ENCODE measurements at regions not wholly inside any gene's neighbourhood (a gene's known extent, or its start where the extent isn't known, plus 50 kb on each side); places are given as distances from the start of the nearest gene placed in this dataset.

GRCh38 chr12:92987362-92987761, 58.3 kb upstream of the EEA1 start:
- Mint-ChIP-seq H3K4me1 (ENCODE audit: unreplicated experiment) (peaks cover 8% of the 10 kb centered on the region), H3K27me3 (ENCODE audit: unreplicated experiment) (peaks cover 2% of the 10 kb centered on the region), H3K4me3 (ENCODE audit: unreplicated experiment) (no peak overlapping the region), H3K36me3 (ENCODE audit: low read depth, unreplicated experiment) (no peaks in the 10 kb centered on the region), H3K27ac (ENCODE audit: unreplicated experiment) (no peak overlapping the region), H3K9me3 (ENCODE audit: unreplicated experiment) (no peaks in the 10 kb centered on the region)
- TF ChIP-seq, protein P1, sequence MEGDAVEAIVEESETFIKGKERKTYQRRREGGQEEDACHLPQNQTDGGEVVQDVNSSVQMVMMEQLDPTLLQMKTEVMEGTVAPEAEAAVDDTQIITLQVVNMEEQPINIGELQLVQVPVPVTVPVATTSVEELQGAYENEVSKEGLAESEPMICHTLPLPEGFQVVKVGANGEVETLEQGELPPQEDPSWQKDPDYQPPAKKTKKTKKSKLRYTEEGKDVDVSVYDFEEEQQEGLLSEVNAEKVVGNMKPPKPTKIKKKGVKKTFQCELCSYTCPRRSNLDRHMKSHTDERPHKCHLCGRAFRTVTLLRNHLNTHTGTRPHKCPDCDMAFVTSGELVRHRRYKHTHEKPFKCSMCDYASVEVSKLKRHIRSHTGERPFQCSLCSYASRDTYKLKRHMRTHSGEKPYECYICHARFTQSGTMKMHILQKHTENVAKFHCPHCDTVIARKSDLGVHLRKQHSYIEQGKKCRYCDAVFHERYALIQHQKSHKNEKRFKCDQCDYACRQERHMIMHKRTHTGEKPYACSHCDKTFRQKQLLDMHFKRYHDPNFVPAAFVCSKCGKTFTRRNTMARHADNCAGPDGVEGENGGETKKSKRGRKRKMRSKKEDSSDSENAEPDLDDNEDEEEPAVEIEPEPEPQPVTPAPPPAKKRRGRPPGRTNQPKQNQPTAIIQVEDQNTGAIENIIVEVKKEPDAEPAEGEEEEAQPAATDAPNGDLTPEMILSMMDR (IDR thresholded peaks at IDR 0.05; ENCODE audit: unreplicated experiment), result peak; percentile 65
- peak; percentile 14 for DNase-seq (ENCODE audit: low spot score)

- no peak for DNase-seq (ENCODE audit: low spot score)
- no peak overlapping the region for H3K27ac Mint-ChIP-seq (ENCODE audit: unreplicated experiment)
- peaks cover 8% of the 10 kb centered on the region for H3K4me1 Mint-ChIP-seq (ENCODE audit: unreplicated experiment)
- H3K9me3 Mint-ChIP-seq (ENCODE audit: unreplicated experiment), result no peaks in the 10 kb centered on the region
- H3K27me3 Mint-ChIP-seq (ENCODE audit: unreplicated experiment), result peaks cover 2% of the 10 kb centered on the region
- no peaks in the 10 kb centered on the region for H3K36me3 Mint-ChIP-seq (ENCODE audit: low read depth, unreplicated experiment)
- H3K4me3 Mint-ChIP-seq (ENCODE audit: unreplicated experiment), result no peak overlapping the region
- TF ChIP-seq, protein P1 (IDR thresholded peaks at IDR 0.05; ENCODE audit: unreplicated experiment), result no peak
Observed at GRCh38 chr12:92987846-92988621, 58.9 kb upstream of the EEA1 start.

GRCh38 chr12:92988622-92989130, 59.6 kb upstream of the EEA1 start:
- no peak overlapping the region for H3K4me3 Mint-ChIP-seq (ENCODE audit: unreplicated experiment)
- peaks cover 8% of the 10 kb centered on the region for H3K4me1 Mint-ChIP-seq (ENCODE audit: unreplicated experiment)
- H3K9me3 Mint-ChIP-seq (ENCODE audit: unreplicated experiment), result no peaks in the 10 kb centered on the region
- H3K27ac Mint-ChIP-seq (ENCODE audit: unreplicated experiment), result no peak overlapping the region
- no peaks in the 10 kb centered on the region for H3K36me3 Mint-ChIP-seq (ENCODE audit: low read depth, unreplicated experiment)
- peaks cover 2% of the 10 kb centered on the region for H3K27me3 Mint-ChIP-seq (ENCODE audit: unreplicated experiment)
- DNase-seq (ENCODE audit: low spot score), result no peak
- TF ChIP-seq, protein P1 (IDR thresholded peaks at IDR 0.05; ENCODE audit: unreplicated experiment), result no peak

DNA sequence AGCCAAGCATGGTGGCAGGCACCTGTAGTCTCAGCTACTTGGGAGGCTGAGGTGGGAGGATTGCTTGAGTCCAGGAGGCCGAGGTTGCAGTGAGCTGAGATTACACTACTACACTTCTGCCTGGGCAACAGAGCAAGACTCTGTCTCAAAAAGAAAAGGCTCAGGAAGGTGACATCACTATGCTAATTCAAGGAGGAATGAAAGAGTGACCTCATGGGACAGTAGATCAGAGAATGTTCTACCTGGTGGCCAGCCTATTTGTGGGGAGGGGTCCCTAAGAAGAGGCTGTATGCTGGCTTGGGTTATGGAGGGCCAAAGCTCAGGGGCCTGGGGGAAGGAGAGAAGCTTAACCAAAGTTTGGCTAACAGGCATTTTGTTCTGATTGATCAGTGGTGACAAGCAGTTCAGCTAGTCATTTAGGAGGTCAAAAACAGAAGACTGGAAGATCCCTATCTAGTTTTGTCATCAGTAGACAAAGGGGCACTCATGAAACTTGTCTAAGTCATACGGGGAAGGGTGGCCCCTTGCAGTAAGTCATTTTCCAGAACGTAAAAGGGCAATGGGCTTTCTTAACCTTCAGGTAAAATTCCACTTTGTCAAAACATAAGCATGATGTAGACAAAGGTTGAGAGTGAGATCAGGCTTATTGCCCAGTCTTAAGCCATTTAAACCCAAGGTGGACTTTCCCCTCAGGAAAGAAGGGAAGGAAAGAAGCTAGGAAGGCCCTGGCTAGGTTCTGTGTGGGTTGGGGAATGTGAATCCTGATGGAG, 60.8 kb upstream of the EEA1 start:
- Mint-ChIP-seq H3K27me3 (ENCODE audit: unreplicated experiment) (peaks cover 2% of the 10 kb centered on the region), H3K4me1 (ENCODE audit: unreplicated experiment) (peaks cover 8% of the 10 kb centered on the region), H3K9me3 (ENCODE audit: unreplicated experiment) (no peaks in the 10 kb centered on the region), H3K27ac (ENCODE audit: unreplicated experiment) (no peak overlapping the region), H3K4me3 (ENCODE audit: unreplicated experiment) (no peak overlapping the region), H3K36me3 (ENCODE audit: low read depth, unreplicated experiment) (no peaks in the 10 kb centered on the region)
- DNase-seq (ENCODE audit: low spot score), result no peak
- TF ChIP-seq, protein P1 (IDR thresholded peaks at IDR 0.05; ENCODE audit: unreplicated experiment), result no peak

- Mint-ChIP-seq H3K9me3 (ENCODE audit: unreplicated experiment) (no peaks in the 10 kb centered on the region), H3K4me1 (ENCODE audit: unreplicated experiment) (peaks cover 8% of the 10 kb centered on the region), H3K27me3 (ENCODE audit: unreplicated experiment) (peaks cover 2% of the 10 kb centered on the region), H3K4me3 (ENCODE audit: unreplicated experiment) (no peak overlapping the region), H3K27ac (ENCODE audit: unreplicated experiment) (no peak overlapping the region), H3K36me3 (ENCODE audit: low read depth, unreplicated experiment) (no peaks in the 10 kb centered on the region)
- TF ChIP-seq, protein P1 (IDR thresholded peaks at IDR 0.05; ENCODE audit: unreplicated experiment), result no peak
- no peak for DNase-seq (ENCODE audit: low spot score)
Observed at GRCh38 chr12:92991134-92991533, 62.0 kb upstream of the EEA1 start.

Data from endothelial cell (in vitro differentiated cells).